HEK293 (cell line): ENCODE measurements at regions not wholly inside any gene's neighbourhood (a gene's known extent, or its start where the extent isn't known, plus 50 kb on each side); places are given as distances from the start of the nearest gene placed in this dataset.

Experiments
- CTCF ChIA-PET: fragments of 350-600 bp; formaldehyde crosslinking; extraction: SDS; loops from one replicate; lab custom pipeline; 2021; ENCODE audit warnings: antibody characterized with exemption; lab: Yijun Ruan, JAX
- POLR2A ChIA-PET: fragments of 300-600 bp; formaldehyde crosslinking; extraction: SDS; loops from one replicate; lab custom pipeline; 2020; ENCODE audit warnings: antibody characterized with exemption, inconsistent platforms; lab: Yijun Ruan, JAX
- H3K27ac ChIP-seq: fragments of 200-500 bp; sonication (Bioruptor generic); 2 replicates; pipeline ENCODE4 v1.5.1; 2014; ENCODE audit warnings: low read depth, low read length, control low read depth, inconsistent platforms; ENCODE audit errors: extremely low read depth
- H3K36me3 ChIP-seq, 2 experiments: fragments of 200-500 bp in 1 of 2; sonication (Bioruptor generic) in 1 of 2; 1 replicate in 1 of 2; 2 replicates in 1 of 2; pipeline ENCODE4 v1.5.1; 2014 to 2017; ENCODE audit warnings: inconsistent platforms in 2 of 2, low read length in 2 of 2; ENCODE audit not compliant: control insufficient read depth in 2 of 2, insufficient read depth in 1 of 2
- H3K4me1 ChIP-seq: fragments of 200-500 bp; sonication (Bioruptor generic); 2 replicates; pipeline ENCODE4 v1.5.1; 2014; ENCODE audit warnings: mild to moderate bottlenecking, low read length, inconsistent platforms; ENCODE audit not compliant: control insufficient read depth, insufficient read depth
- H3K4me3 ChIP-seq: 2 replicates; pipeline ENCODE4 v1.5.1; 2011; ENCODE audit warnings: low read depth, mild to moderate bottlenecking, control low read depth, low read length, moderate library complexity
- H3K9me3 ChIP-seq: fragments of 200-500 bp; sonication (Bioruptor generic); 2 replicates; pipeline ENCODE4 v1.5.1; 2014; ENCODE audit warnings: low read depth, low read length, inconsistent platforms; ENCODE audit not compliant: control insufficient read depth, insufficient read depth
- CTCF ChIP-seq: fragments of 450-650 bp; formaldehyde crosslinking; IDR thresholded peaks from 2 replicates; pipeline ENCODE4 v1.5.1; 2016; ENCODE audit warnings: missing biosample characterization, missing genetic modification characterization
- IKZF3 ChIP-seq: fragments of 450-650 bp; IDR thresholded peaks from 2 replicates; pipeline ENCODE4 v1.5.0; 2018; ENCODE audit warnings: missing biosample characterization, mild to moderate bottlenecking, missing genetic modification characterization, moderate library complexity
- KLF1 ChIP-seq: fragments of 450-650 bp; formaldehyde crosslinking; IDR thresholded peaks from 2 replicates; pipeline ENCODE4 v1.5.1; 2016; ENCODE audit warnings: missing biosample characterization, missing genetic modification characterization
- KLF8 ChIP-seq: fragments of 450-650 bp; formaldehyde crosslinking; IDR thresholded peaks from 2 replicates; pipeline ENCODE4 v1.5.1; 2016; ENCODE audit warnings: missing biosample characterization, missing genetic modification characterization
- RBAK ChIP-seq: fragments of 450-650 bp; formaldehyde crosslinking; IDR thresholded peaks from 2 replicates; pipeline ENCODE4 v1.5.1; 2016; ENCODE audit warnings: missing biosample characterization, missing genetic modification characterization
- REST ChIP-seq: fragments of 450-650 bp; formaldehyde crosslinking; IDR thresholded peaks from 2 replicates; pipeline ENCODE4 v1.5.1; 2016; ENCODE audit warnings: missing biosample characterization, missing genetic modification characterization
- SP3 ChIP-seq: fragments of 450-650 bp; formaldehyde crosslinking; IDR thresholded peaks from 2 replicates; pipeline ENCODE4 v1.5.1; 2016; ENCODE audit warnings: missing biosample characterization, missing genetic modification characterization
- TCF7L2 ChIP-seq: IDR thresholded peaks from 2 replicates; pipeline ENCODE4 v1.6.1; 2011; ENCODE audit warnings: low read depth, mild to moderate bottlenecking, inconsistent platforms, low read length, moderate library complexity, borderline replicate concordance
- YY2 ChIP-seq: fragments of 450-650 bp; formaldehyde crosslinking; IDR thresholded peaks from 2 replicates; pipeline ENCODE4 v1.5.1; 2016; ENCODE audit warnings: missing biosample characterization, missing genetic modification characterization
- ZFP37 ChIP-seq: fragments of 450-650 bp; formaldehyde crosslinking; IDR thresholded peaks from 2 replicates; pipeline ENCODE4 v1.5.1; 2016; ENCODE audit warnings: missing biosample characterization, missing genetic modification characterization
- ZIC2 ChIP-seq: fragments of 450-650 bp; formaldehyde crosslinking; IDR thresholded peaks from 2 replicates; pipeline ENCODE4 v1.5.1; 2016; ENCODE audit warnings: missing biosample characterization, missing genetic modification characterization
- ZNF114 ChIP-seq: fragments of 450-650 bp; formaldehyde crosslinking; IDR thresholded peaks from 2 replicates; pipeline ENCODE4 v1.5.0; 2017; ENCODE audit warnings: missing biosample characterization, missing genetic modification characterization
- ZNF214 ChIP-seq: fragments of 450-650 bp; formaldehyde crosslinking; IDR thresholded peaks from 2 replicates; pipeline ENCODE4 v1.5.1; 2017; ENCODE audit warnings: missing biosample characterization, mild to moderate bottlenecking, missing genetic modification characterization, borderline replicate concordance
- ZNF221 ChIP-seq: fragments of 450-650 bp; formaldehyde crosslinking; IDR thresholded peaks from 2 replicates; pipeline ENCODE4 v1.5.1; 2017; ENCODE audit warnings: missing biosample characterization, missing genetic modification characterization, borderline replicate concordance
- ZNF223 ChIP-seq: fragments of 450-650 bp; formaldehyde crosslinking; IDR thresholded peaks from 2 replicates; pipeline ENCODE4 v1.5.1; 2016; ENCODE audit warnings: missing biosample characterization, missing genetic modification characterization
- ZNF433 ChIP-seq: fragments of 450-650 bp; formaldehyde crosslinking; IDR thresholded peaks from 2 replicates; pipeline ENCODE4 v1.5.1; 2016; ENCODE audit warnings: missing biosample characterization, missing genetic modification characterization, low read depth
- ZNF514 ChIP-seq: fragments of 450-650 bp; formaldehyde crosslinking; IDR thresholded peaks from 2 replicates; pipeline ENCODE4 v1.5.1; 2016; ENCODE audit warnings: missing biosample characterization, missing genetic modification characterization
- ZNF529 ChIP-seq: fragments of 450-650 bp; formaldehyde crosslinking; IDR thresholded peaks from 2 replicates; pipeline ENCODE4 v1.5.1; 2017; ENCODE audit warnings: missing genetic modification characterization, missing biosample characterization; ENCODE audit not compliant: insufficient replicate concordance
- ZNF544 ChIP-seq: fragments of 450-650 bp; formaldehyde crosslinking; IDR thresholded peaks from 2 replicates; pipeline ENCODE4 v1.5.0; 2017; ENCODE audit warnings: missing biosample characterization, missing genetic modification characterization
- ZNF596 ChIP-seq: fragments of 450-650 bp; IDR thresholded peaks from 2 replicates; pipeline ENCODE4 v1.5.0; 2018; ENCODE audit warnings: missing biosample characterization, mild to moderate bottlenecking, missing genetic modification characterization, moderate library complexity
- ZNF621 ChIP-seq: fragments of 450-650 bp; formaldehyde crosslinking; IDR thresholded peaks from 2 replicates; pipeline ENCODE4 v1.5.1; 2017; ENCODE audit warnings: missing biosample characterization, missing genetic modification characterization
- ZNF626 ChIP-seq: fragments of 450-650 bp; sonication (Bioruptor Pico); formaldehyde crosslinking; IDR thresholded peaks from 2 replicates; pipeline ENCODE4 v1.5.1; 2018; ENCODE audit warnings: missing biosample characterization, missing genetic modification characterization, inconsistent platforms
- ZNF785 ChIP-seq: fragments of 450-650 bp; formaldehyde crosslinking; IDR thresholded peaks from 2 replicates; pipeline ENCODE4 v1.5.1; 2016; ENCODE audit warnings: missing biosample characterization, missing genetic modification characterization
- ZSCAN23 ChIP-seq: fragments of 450-650 bp; formaldehyde crosslinking; IDR thresholded peaks from 2 replicates; pipeline ENCODE4 v1.5.1; 2016; ENCODE audit warnings: missing biosample characterization, missing genetic modification characterization
- TF ChIP-seq, protein P1 (sequence below): fragments of 450-650 bp; IDR thresholded peaks from 2 replicates; pipeline ENCODE4 v1.5.1; 2018; ENCODE audit warnings: missing biosample characterization, missing genetic modification characterization
- TF ChIP-seq, protein P2 (sequence below): fragments of 450-650 bp; formaldehyde crosslinking; IDR thresholded peaks from 2 replicates; pipeline ENCODE4 v1.5.1; 2016; ENCODE audit warnings: missing biosample characterization, missing genetic modification characterization

DNA sequence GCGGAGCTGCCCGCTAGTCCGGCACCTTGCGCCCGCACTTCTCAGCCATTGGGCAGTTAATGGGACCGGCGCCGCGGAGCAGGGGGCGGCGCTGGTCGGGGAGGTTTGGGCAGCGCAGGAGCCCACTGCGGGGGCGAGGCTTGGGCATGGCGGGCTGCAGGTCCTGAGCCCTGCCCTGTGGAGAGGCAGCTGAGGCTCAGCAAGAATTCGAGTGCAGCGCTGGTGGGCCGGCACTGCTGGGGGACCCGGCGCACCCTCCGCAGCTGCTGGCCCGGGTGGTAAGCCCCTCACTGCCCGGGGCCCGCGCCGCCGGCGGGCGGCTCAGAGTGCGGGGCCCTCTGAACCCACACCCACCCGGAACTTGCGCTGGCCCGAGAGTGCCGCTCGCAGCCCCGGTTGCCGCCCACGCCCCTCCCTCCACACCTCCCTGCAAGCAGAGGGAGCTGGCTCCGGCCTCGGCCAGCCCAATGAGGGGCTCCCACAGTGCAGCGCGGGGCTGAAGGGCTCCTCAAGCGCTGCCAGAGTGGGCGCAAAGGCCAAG is 835.0 kb downstream of the TBL1XR1 start:
- Histone ChIP-seq H3K4me1 (no peaks in the 10 kb centered on the region), H3K36me3 (no peaks in the 10 kb centered on the region), H3K9me3 (no peaks in the 10 kb centered on the region), H3K4me3 (no peak overlapping the region), H3K27ac (no peak overlapping the region)
- ChIA-PET POLR2A (no interaction called here), CTCF (no interaction called here)
- no peak for TF ChIP-seq YY2 (tag by site-specific recombination)
- no peak for TF ChIP-seq ZNF785 (tag by site-specific recombination)

DNA sequence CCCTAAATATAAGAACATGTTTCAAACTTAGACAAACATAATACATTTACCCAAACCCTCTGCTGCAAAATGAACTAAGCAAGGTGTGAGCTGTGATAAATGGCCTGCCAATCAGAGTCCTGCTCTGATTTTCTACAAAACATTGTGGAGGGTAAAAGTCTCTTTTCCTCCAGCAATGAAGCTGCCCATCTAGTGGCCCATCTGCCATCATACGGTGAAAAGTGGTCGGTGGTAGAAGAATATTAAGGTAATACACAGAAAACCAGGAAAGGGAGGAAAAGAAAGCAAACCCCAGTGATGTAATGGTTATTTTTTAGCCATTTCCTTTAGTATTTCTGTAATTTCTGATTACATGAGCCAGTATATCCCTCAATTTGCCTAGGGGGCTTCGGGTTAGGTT is 838.1 kb downstream of the TBL1XR1 start:
- Histone ChIP-seq H3K4me3 (no peak overlapping the region), H3K36me3 (no peaks in the 10 kb centered on the region), H3K27ac (no peak overlapping the region), H3K4me1 (no peaks in the 10 kb centered on the region), H3K9me3 (no peaks in the 10 kb centered on the region)
- POLR2A ChIA-PET: no interaction called here
- CTCF ChIA-PET: no interaction called here
- TF ChIP-seq ZNF433 (tag by site-specific recombination) (no peak), TCF7L2 (no peak), YY2 (tag by site-specific recombination) (no peak), ZNF214 (tag by site-specific recombination) (no peak), RBAK (no peak), ZNF221 (tag by site-specific recombination) (no peak), CTCF (no peak), ZNF621 (no peak), KLF8 (tag by site-specific recombination) (no peak), ZNF223 (no peak), ZIC2 (tag by site-specific recombination) (no peak), ZFP37 (tag by site-specific recombination) (no peak)
- TF ChIP-seq, protein P1, sequence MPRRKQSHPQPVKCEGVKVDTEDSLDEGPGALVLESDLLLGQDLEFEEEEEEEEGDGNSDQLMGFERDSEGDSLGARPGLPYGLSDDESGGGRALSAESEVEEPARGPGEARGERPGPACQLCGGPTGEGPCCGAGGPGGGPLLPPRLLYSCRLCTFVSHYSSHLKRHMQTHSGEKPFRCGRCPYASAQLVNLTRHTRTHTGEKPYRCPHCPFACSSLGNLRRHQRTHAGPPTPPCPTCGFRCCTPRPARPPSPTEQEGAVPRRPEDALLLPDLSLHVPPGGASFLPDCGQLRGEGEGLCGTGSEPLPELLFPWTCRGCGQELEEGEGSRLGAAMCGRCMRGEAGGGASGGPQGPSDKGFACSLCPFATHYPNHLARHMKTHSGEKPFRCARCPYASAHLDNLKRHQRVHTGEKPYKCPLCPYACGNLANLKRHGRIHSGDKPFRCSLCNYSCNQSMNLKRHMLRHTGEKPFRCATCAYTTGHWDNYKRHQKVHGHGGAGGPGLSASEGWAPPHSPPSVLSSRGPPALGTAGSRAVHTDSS (tag by site-specific recombination): no peak

DNA sequence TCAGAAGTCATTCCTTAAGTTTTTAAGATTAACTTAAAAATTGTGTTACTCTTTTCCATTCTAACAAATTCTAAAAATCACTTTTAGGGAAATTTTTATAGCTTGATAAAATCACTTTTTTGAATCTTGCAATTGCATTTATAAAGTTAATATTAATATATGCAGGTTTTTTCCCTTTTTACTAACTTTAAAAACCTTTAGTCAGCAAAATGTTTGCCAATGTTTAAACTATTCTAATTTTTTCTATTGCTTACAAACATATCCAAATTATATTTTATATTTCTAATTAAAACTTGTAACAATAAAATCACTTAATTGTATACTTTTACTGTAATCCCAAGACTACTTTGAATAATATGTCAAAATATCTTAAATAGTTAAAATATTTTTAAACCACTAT is 839.4 kb downstream of the TBL1XR1 start:
- Histone ChIP-seq H3K36me3 (no peaks in the 10 kb centered on the region), H3K9me3 (no peaks in the 10 kb centered on the region), H3K4me3 (no peak overlapping the region), H3K27ac (no peak overlapping the region), H3K4me1 (no peaks in the 10 kb centered on the region)
- ChIA-PET POLR2A (no interaction called here), CTCF (interaction anchor here (0.5 kb wide), 1 partner anchor 1267 kb away, joined by 3 read pairs; no protein-coding TSS in a partner anchor)
- TF ChIP-seq KLF1 (tag by site-specific recombination) (no peak), SP3 (tag by site-specific recombination) (no peak), ZNF626 (tag by site-specific recombination) (no peak), ZNF529 (tag by site-specific recombination) (no peak), IKZF3 (tag by site-specific recombination) (no peak), ZNF544 (tag by site-specific recombination) (no peak), ZSCAN23 (tag by site-specific recombination) (no peak), ZNF214 (tag by site-specific recombination) (no peak), ZNF514 (tag by site-specific recombination) (no peak), ZNF596 (tag by site-specific recombination) (no peak), ZNF114 (tag by site-specific recombination) (no peak), REST (tag by site-specific recombination) (no peak)
- TF ChIP-seq, protein P2, sequence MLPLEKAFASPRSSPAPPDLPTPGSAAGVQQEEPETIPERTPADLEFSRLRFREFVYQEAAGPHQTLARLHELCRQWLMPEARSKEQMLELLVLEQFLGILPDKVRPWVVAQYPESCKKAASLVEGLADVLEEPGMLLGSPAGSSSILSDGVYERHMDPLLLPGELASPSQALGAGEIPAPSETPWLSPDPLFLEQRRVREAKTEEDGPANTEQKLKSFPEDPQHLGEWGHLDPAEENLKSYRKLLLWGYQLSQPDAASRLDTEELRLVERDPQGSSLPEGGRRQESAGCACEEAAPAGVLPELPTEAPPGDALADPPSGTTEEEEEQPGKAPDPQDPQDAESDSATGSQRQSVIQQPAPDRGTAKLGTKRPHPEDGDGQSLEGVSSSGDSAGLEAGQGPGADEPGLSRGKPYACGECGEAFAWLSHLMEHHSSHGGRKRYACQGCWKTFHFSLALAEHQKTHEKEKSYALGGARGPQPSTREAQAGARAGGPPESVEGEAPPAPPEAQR: no peak
